ENCODE measurements at regions not wholly inside any gene's neighbourhood (a gene's known extent, or its start where the extent isn't known, plus 50 kb on each side); places are given as distances from the start of the nearest gene placed in this dataset.
"Not testable (repeated sequence)": the region's sequence is repeated elsewhere in the genome, so short reads cannot be mapped to it uniquely, and the experiment has no call there.

GRCh38 chrX:81348388-81348787 is 146.5 kb downstream of the SH3BGRL start:
- DNase-seq: no peak

GRCh38 chrX:81354954-81355353 is 153.1 kb downstream of the SH3BGRL start:
- DNase-seq: no peak

GRCh38 chrX:81355436-81355835 is 153.5 kb downstream of the SH3BGRL start:
- no peak for DNase-seq

GRCh38 chrX:81367291-81367690 is 165.4 kb downstream of the SH3BGRL start:
- no peak for DNase-seq

- DNase-seq: peak; percentile 1
These were observed 175.4 kb downstream of the SH3BGRL start for GRCh38 chrX:81377329-81377728.

GRCh38 chrX:81378560-81378959 is 176.7 kb downstream of the SH3BGRL start:
- DNase-seq: no peak

GRCh38 chrX:81390237-81390636 is 188.3 kb downstream of the SH3BGRL start:
- DNase-seq: no peak

- DNase-seq: no peak
These were observed 190.5 kb downstream of the SH3BGRL start for GRCh38 chrX:81392396-81392795.

- DNase-seq: no peak
These were observed 203.9 kb downstream of the SH3BGRL start for GRCh38 chrX:81405781-81406180.

GRCh38 chrX:81411517-81411916 is 209.6 kb downstream of the SH3BGRL start:
- DNase-seq: no peak

GRCh38 chrX:81412428-81412827 is 210.5 kb downstream of the SH3BGRL start:
- no peak for DNase-seq

- not testable (repeated sequence) for DNase-seq
These were observed 211.0 kb downstream of the SH3BGRL start for GRCh38 chrX:81412857-81413256.

- no peak for DNase-seq
These were observed 212.7 kb downstream of the SH3BGRL start for GRCh38 chrX:81414630-81415029.
